Sigmoid colon (tissue), 4 donors: ENCODE measurements at regions not wholly inside any gene's neighbourhood (a gene's known extent, or its start where the extent isn't known, plus 50 kb on each side); places are given as distances from the start of the nearest gene placed in this dataset.

Experiments used
- POLR2A ChIP-seq, 2 donors: fragments of 450-650 bp; IDR thresholded peaks; one replicate each; pipeline ENCODE4 v1.6.1; 2016; ENCODE audit warnings: antibody characterized with exemption in 2 of 2, mild to moderate bottlenecking in 2 of 2, moderate library complexity in 2 of 2
- POLR2AphosphoS5 ChIP-seq, 4 donors: sonication (generic); formaldehyde crosslinking; IDR thresholded peaks; one replicate each; pipeline ENCODE4 v1.6.1; 2017; ENCODE audit warnings: antibody characterized with exemption in 4 of 4
- TF ChIP-seq, protein P1 (sequence below), 4 experiments: fragments of 450-650 bp in 3 of 4; fragments of 200-600 bp in 1 of 4; IDR thresholded peaks; one replicate each; pipeline ENCODE4 v1.5.1; 2016 to 2019; ENCODE audit warnings: antibody characterized with exemption in 4 of 4, mild to moderate bottlenecking in 3 of 4, moderate library complexity in 2 of 4

DNA sequence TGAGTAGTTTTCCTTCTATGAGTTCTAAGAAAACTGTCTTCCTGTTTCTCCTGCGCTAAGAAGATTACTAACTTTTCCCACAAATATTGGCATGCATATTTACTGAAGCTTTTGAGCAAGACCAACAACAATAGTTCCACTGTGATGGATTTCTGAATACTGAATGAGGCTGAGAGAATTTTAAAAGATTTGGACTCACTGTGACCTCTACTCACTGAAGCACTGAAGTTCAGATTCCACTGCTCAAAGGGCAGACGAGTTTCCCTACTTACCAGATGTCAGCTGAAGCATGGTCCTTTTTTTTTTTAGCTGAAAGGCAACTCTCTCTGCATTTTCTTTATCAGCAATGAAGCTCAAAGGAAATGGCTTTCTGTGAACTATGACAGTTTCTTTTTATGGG is 718.5 kb downstream of the RFPL4B start:
- TF ChIP-seq, protein P1, sequence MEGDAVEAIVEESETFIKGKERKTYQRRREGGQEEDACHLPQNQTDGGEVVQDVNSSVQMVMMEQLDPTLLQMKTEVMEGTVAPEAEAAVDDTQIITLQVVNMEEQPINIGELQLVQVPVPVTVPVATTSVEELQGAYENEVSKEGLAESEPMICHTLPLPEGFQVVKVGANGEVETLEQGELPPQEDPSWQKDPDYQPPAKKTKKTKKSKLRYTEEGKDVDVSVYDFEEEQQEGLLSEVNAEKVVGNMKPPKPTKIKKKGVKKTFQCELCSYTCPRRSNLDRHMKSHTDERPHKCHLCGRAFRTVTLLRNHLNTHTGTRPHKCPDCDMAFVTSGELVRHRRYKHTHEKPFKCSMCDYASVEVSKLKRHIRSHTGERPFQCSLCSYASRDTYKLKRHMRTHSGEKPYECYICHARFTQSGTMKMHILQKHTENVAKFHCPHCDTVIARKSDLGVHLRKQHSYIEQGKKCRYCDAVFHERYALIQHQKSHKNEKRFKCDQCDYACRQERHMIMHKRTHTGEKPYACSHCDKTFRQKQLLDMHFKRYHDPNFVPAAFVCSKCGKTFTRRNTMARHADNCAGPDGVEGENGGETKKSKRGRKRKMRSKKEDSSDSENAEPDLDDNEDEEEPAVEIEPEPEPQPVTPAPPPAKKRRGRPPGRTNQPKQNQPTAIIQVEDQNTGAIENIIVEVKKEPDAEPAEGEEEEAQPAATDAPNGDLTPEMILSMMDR (IDR thresholded peaks at IDR 0.05): no peak
- no peak for TF ChIP-seq POLR2AphosphoS5 (IDR thresholded peaks at IDR 0.05)
- TF ChIP-seq POLR2A (IDR thresholded peaks at IDR 0.05): no peak
